Left ventricle myocardium inferior (tissue), 1 donor: ENCODE measurements at regions not wholly inside any gene's neighbourhood (a gene's known extent, or its start where the extent isn't known, plus 50 kb on each side); places are given as distances from the start of the nearest gene placed in this dataset.

ENCODE experiments used
- DNase-seq: peaks from one replicate; pipeline ENCODE4 v3.0.0-alpha.2; 2020
- H3K27ac ChIP-seq: fragments of 200-600 bp; replicated peaks from 2 replicates; pipeline ENCODE4 v1.8.0; 2021
- H3K27me3 ChIP-seq: fragments of 200-600 bp; 2 replicates; pipeline ENCODE4 v1.8.0; 2021; ENCODE audit warnings: low read depth
- H3K36me3 ChIP-seq: fragments of 200-600 bp; 2 replicates; pipeline ENCODE4 v1.8.0; 2021
- H3K4me1 ChIP-seq: fragments of 200-600 bp; 2 replicates; pipeline ENCODE4 v1.8.0; 2021
- H3K4me3 ChIP-seq: fragments of 200-600 bp; 2 replicates; pipeline ENCODE4 v1.8.0; 2021; ENCODE audit warnings: mild to moderate bottlenecking, moderate library complexity
- H3K9me3 ChIP-seq: fragments of 200-600 bp; replicated peaks from 2 replicates; pipeline ENCODE4 v1.8.0; 2021
- CTCF ChIP-seq: fragments of 200-600 bp; IDR thresholded peaks from 2 replicates; pipeline ENCODE4 v1.8.0; 2021; ENCODE audit warnings: antibody characterized with exemption, mild to moderate bottlenecking, borderline replicate concordance
- intact Hi-C: fragments of 100-400 bp; cut with micrococcal nuclease; formaldehyde crosslinking; loops from one replicate; pipeline ENCODE4 v1.11.0; 2022
- donor health status: DM: no; HTN: yes; CAD: no; lungs with severe emphysema.

GRCh38 chr10:129193148-129193547 is 273.9 kb upstream of the MGMT start:
- Histone ChIP-seq H3K4me1 (peaks cover 10% of the 10 kb centered on the region), H3K27me3 (peaks cover 27% of the 10 kb centered on the region), H3K36me3 (no peaks in the 10 kb centered on the region), H3K4me3 (no peak overlapping the region), H3K9me3 (peaks cover 10% of the 10 kb centered on the region), H3K27ac (peak overlapping the region; percentile 63)
- intact Hi-C loops: no loop called here
- TF ChIP-seq CTCF: no peak
- DNase-seq: no peak

GRCh38 chr10:129194181-129194870 is 272.7 kb upstream of the MGMT start:
- no peaks in the 10 kb centered on the region for H3K9me3 ChIP-seq
- H3K27ac ChIP-seq: no peak overlapping the region
- no peak for DNase-seq
- no peak for TF ChIP-seq CTCF
- peaks cover 10% of the 10 kb centered on the region for H3K4me1 ChIP-seq
- intact Hi-C loops: no loop called here
- H3K36me3 ChIP-seq: no peaks in the 10 kb centered on the region
- peaks cover 27% of the 10 kb centered on the region for H3K27me3 ChIP-seq
- no peak overlapping the region for H3K4me3 ChIP-seq

GRCh38 chr10:129199826-129200225 is 267.2 kb upstream of the MGMT start:
- Histone ChIP-seq H3K9me3 (peaks cover 10% of the 10 kb centered on the region), H3K27ac (no peak overlapping the region), H3K4me3 (no peak overlapping the region), H3K36me3 (no peaks in the 10 kb centered on the region), H3K4me1 (no peaks in the 10 kb centered on the region), H3K27me3 (peaks cover 5% of the 10 kb centered on the region)
- TF ChIP-seq CTCF: no peak
- DNase-seq: no peak
- intact Hi-C loops: no loop called here

- Histone ChIP-seq H3K36me3 (no peaks in the 10 kb centered on the region), H3K4me1 (no peaks in the 10 kb centered on the region), H3K9me3 (peaks cover 10% of the 10 kb centered on the region), H3K27ac (no peak overlapping the region), H3K27me3 (peaks cover 5% of the 10 kb centered on the region), H3K4me3 (no peak overlapping the region)
- no peak for DNase-seq
- TF ChIP-seq CTCF: no peak
- intact Hi-C loops: no loop called here
Observed at GRCh38 chr10:129203819-129204218, 263.2 kb upstream of the MGMT start.

GRCh38 chr10:129207297-129207696 is 259.7 kb upstream of the MGMT start:
- Histone ChIP-seq H3K27me3 (no peaks in the 10 kb centered on the region), H3K9me3 (peaks cover 1% of the 10 kb centered on the region), H3K4me3 (no peak overlapping the region), H3K27ac (no peak overlapping the region), H3K36me3 (no peaks in the 10 kb centered on the region), H3K4me1 (no peaks in the 10 kb centered on the region)
- DNase-seq: no peak
- TF ChIP-seq CTCF: no peak
- intact Hi-C loops: no loop called here

- no peaks in the 10 kb centered on the region for H3K27me3 ChIP-seq
- DNase-seq: no peak
- intact Hi-C loops: no loop called here
- TF ChIP-seq CTCF: no peak
- no peak overlapping the region for H3K27ac ChIP-seq
- peaks cover 5% of the 10 kb centered on the region for H3K9me3 ChIP-seq
- H3K4me1 ChIP-seq: no peaks in the 10 kb centered on the region
- no peak overlapping the region for H3K4me3 ChIP-seq
- H3K36me3 ChIP-seq: no peaks in the 10 kb centered on the region
Observed at GRCh38 chr10:129210876-129211275, 256.2 kb upstream of the MGMT start.
